ENCODE measurements at regions not wholly inside any gene's neighbourhood (a gene's known extent, or its start where the extent isn't known, plus 50 kb on each side); places are given as distances from the start of the nearest gene placed in this dataset.

GRCh38 chr6:148064406-148065134 lies 278.1 kb upstream of the SASH1 start:
- TF ChIP-seq, protein P1, sequence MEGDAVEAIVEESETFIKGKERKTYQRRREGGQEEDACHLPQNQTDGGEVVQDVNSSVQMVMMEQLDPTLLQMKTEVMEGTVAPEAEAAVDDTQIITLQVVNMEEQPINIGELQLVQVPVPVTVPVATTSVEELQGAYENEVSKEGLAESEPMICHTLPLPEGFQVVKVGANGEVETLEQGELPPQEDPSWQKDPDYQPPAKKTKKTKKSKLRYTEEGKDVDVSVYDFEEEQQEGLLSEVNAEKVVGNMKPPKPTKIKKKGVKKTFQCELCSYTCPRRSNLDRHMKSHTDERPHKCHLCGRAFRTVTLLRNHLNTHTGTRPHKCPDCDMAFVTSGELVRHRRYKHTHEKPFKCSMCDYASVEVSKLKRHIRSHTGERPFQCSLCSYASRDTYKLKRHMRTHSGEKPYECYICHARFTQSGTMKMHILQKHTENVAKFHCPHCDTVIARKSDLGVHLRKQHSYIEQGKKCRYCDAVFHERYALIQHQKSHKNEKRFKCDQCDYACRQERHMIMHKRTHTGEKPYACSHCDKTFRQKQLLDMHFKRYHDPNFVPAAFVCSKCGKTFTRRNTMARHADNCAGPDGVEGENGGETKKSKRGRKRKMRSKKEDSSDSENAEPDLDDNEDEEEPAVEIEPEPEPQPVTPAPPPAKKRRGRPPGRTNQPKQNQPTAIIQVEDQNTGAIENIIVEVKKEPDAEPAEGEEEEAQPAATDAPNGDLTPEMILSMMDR (IDR thresholded peaks at IDR 0.05) = no peak
- no peak for TF ChIP-seq POLR2A (IDR thresholded peaks at IDR 0.05)

Data from breast epithelium (tissue), 3 donors.